Astrocyte (in vitro differentiated cells and primary cell): ENCODE measurements at regions not wholly inside any gene's neighbourhood (a gene's known extent, or its start where the extent isn't known, plus 50 kb on each side); places are given as distances from the start of the nearest gene placed in this dataset.

Source experiments
- EZH2 ChIP-seq: IDR thresholded peaks from 2 replicates; pipeline ENCODE4 v1.6.1; 2012; ENCODE audit warnings: mild to moderate bottlenecking, low read length, inconsistent platforms; ENCODE audit not compliant: insufficient read depth
- TF ChIP-seq, protein P1 (sequence below): IDR thresholded peaks from 2 replicates; pipeline ENCODE4 v1.5.1; 2011; ENCODE audit warnings: low read depth, mild to moderate bottlenecking, inconsistent platforms, low read length, moderate library complexity; ENCODE audit not compliant: insufficient read depth

DNA sequence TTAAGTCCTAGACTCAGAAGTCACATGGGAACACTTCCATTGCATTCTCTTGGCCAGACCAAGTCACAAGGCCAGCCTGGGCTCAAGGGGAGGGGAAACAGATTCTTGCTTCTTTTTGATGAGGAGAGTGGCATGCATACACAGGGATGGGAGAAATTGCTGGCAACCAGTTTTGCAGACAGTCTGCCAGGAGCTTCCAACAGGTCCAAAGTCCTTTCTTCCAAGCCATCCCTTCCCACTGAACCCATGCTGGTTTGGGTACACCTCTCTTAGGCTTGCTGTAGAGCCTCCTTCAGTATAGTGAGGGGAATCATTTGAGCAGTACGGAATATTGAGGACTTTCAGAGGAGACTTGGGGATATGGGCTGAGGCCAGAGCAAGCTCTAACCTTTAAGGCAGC lies 267.8 kb downstream of the BCOR start:
- TF ChIP-seq, protein P1, sequence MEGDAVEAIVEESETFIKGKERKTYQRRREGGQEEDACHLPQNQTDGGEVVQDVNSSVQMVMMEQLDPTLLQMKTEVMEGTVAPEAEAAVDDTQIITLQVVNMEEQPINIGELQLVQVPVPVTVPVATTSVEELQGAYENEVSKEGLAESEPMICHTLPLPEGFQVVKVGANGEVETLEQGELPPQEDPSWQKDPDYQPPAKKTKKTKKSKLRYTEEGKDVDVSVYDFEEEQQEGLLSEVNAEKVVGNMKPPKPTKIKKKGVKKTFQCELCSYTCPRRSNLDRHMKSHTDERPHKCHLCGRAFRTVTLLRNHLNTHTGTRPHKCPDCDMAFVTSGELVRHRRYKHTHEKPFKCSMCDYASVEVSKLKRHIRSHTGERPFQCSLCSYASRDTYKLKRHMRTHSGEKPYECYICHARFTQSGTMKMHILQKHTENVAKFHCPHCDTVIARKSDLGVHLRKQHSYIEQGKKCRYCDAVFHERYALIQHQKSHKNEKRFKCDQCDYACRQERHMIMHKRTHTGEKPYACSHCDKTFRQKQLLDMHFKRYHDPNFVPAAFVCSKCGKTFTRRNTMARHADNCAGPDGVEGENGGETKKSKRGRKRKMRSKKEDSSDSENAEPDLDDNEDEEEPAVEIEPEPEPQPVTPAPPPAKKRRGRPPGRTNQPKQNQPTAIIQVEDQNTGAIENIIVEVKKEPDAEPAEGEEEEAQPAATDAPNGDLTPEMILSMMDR, result no peak
- TF ChIP-seq EZH2, result no peak
